GM12891 (cell line): ENCODE measurements at regions not wholly inside any gene's neighbourhood (a gene's known extent, or its start where the extent isn't known, plus 50 kb on each side); places are given as distances from the start of the nearest gene placed in this dataset.

ENCODE experiments used
- PAX5 ChIP-seq: IDR thresholded peaks from 2 replicates; pipeline ENCODE4 v1.6.1; 2011; ENCODE audit warnings: low read length, moderate library complexity, mild to moderate bottlenecking; ENCODE audit not compliant: insufficient read depth, severe bottlenecking
- POLR2A ChIP-seq: IDR thresholded peaks from 2 replicates; pipeline ENCODE4 v1.6.1; 2011; ENCODE audit warnings: low read depth, low read length, control low read depth
- POLR2AphosphoS5 ChIP-seq: IDR thresholded peaks from 2 replicates; pipeline ENCODE4 v1.6.1; 2011; ENCODE audit warnings: low read depth, low read length, control low read depth
- POU2F2 ChIP-seq: IDR thresholded peaks from 2 replicates; pipeline ENCODE4 v1.6.1; 2011; ENCODE audit warnings: low read depth, mild to moderate bottlenecking, control low read depth, low read length, moderate library complexity
- SPI1 ChIP-seq: IDR thresholded peaks from 2 replicates; pipeline ENCODE4 v1.6.1; 2011; ENCODE audit warnings: low read depth, low read length, control low read depth
- TAF1 ChIP-seq: IDR thresholded peaks from 2 replicates; pipeline ENCODE4 v1.6.1; 2011; ENCODE audit warnings: low read depth, low read length, control low read depth

GRCh38 chr5:2031581-2031980 is 148.9 kb upstream of the IRX4 start:
- TF ChIP-seq POLR2A (no peak), SPI1 (no peak), POLR2AphosphoS5 (no peak), TAF1 (no peak), POU2F2 (no peak), PAX5 (no peak)
